Transverse colon (tissue), 4 donors: ENCODE measurements at regions not wholly inside any gene's neighbourhood (a gene's known extent, or its start where the extent isn't known, plus 50 kb on each side); places are given as distances from the start of the nearest gene placed in this dataset.

Source experiments
- DNase-seq: peaks from one replicate; pipeline ENCODE4 v3.0.0-alpha.2; 2019
- H3K27ac ChIP-seq, 4 donors: fragments of 200-600 bp; sonication (generic); 2 replicates each; pipeline ENCODE4 v1.5.1; 2016 to 2018; ENCODE audit warnings: inconsistent platforms in 4 of 4
- H3K27me3 ChIP-seq: fragments of 200-600 bp; sonication (generic); 2 replicates; pipeline ENCODE4 v1.5.1; 2017; ENCODE audit warnings: inconsistent platforms
- H3K36me3 ChIP-seq, 4 donors: fragments of 200-600 bp; sonication (generic); 2 replicates each; pipeline ENCODE4 v1.5.1; 2017 to 2019; ENCODE audit warnings: inconsistent platforms in 4 of 4
- H3K4me1 ChIP-seq, 4 donors: fragments of 200-600 bp; sonication (generic); 2 replicates each; pipeline ENCODE4 v1.5.1; 2017 to 2020; ENCODE audit warnings: inconsistent platforms in 4 of 4
- H3K4me3 ChIP-seq, 4 donors: fragments of 200-600 bp; sonication (generic); 1 replicate in 1 of 4; 2 replicates in 3 of 4; pipeline versions ENCODE4 v1.5.1 to v1.6.1; 2017 to 2019; ENCODE audit warnings: inconsistent platforms in 4 of 4
- H3K9me3 ChIP-seq, 2 donors: fragments of 200-600 bp; sonication (generic); 2 replicates each; pipeline ENCODE4 v1.5.1; 2017 to 2019; ENCODE audit warnings: inconsistent platforms in 2 of 2
- CTCF ChIP-seq, 5 experiments: fragments of 200-600 bp in 3 of 5; fragments of 450-650 bp in 2 of 5; sonication (generic) in 3 of 5; IDR thresholded peaks; 1 replicate in 2 of 5; 2 replicates in 3 of 5; pipeline ENCODE4 v1.5.1; 2016 to 2017; ENCODE audit warnings: antibody characterized with exemption in 5 of 5, inconsistent platforms in 3 of 5, mild to moderate bottlenecking in 2 of 5, moderate library complexity in 1 of 5
- EP300 ChIP-seq: sonication (generic); formaldehyde crosslinking; IDR thresholded peaks from one replicate; pipeline ENCODE4 v1.6.1; 2017; ENCODE audit warnings: antibody characterized with exemption, low read depth
- POLR2A ChIP-seq: fragments of 450-650 bp; IDR thresholded peaks from one replicate; pipeline ENCODE4 v1.6.1; 2016; ENCODE audit warnings: antibody characterized with exemption, mild to moderate bottlenecking, moderate library complexity
- POLR2AphosphoS5 ChIP-seq, 3 donors: sonication (generic); formaldehyde crosslinking; IDR thresholded peaks; one replicate each; pipeline ENCODE4 v1.6.1; 2016; ENCODE audit warnings: antibody characterized with exemption in 3 of 3
- WGBS, 2 donors: methylation state at CpG; one replicate each; pipeline ENCODE4 v1.1.5; 2018; ENCODE audit warnings: low coverage in 1 of 2; 5-methylcytosine and 5-hydroxymethylcytosine counted together
- in situ Hi-C, 4 donors: fragments of 200-750 bp; cut with MboI; loops; one replicate each; pipeline versions ENCODE4 v1.15.0 to v1.15.1; 2017; ENCODE audit warnings: low sequenced_read_pairs in 3 of 4, low pct_ligation_motif_present in 1 of 4, low pct_unique_long_range_greater_than_20kb in 1 of 4
- intact Hi-C: fragments of 100-400 bp; cut with DNase I; formaldehyde crosslinking; loops from one replicate; pipeline ENCODE4 v1.15.1; 2023; ENCODE audit warnings: low total_unique reads

DNA sequence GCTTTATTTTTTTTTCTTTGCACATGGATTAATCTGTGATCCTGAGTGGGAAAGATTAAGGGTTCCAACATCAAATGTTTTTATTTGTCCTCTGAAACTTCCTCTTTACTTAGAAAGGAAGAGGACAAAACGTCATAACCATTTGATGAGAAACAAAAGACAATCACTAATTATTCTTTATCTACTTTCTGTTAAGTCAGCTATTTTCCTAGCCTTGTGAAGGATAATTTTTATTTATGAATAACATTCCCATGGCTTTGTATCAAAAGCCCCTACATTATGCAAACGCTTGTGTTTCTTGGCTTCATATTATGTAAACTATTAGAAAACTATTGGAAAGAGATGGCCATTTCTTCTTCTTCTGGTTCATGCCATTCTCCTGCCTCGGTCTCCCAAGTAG, 677.6 kb downstream of the CDY2B start:
- DNase-seq = no peak
- no peak for TF ChIP-seq POLR2AphosphoS5 (IDR thresholded peaks at IDR 0.05)
- TF ChIP-seq EP300 = no peak
- no peak for TF ChIP-seq POLR2A
- TF ChIP-seq CTCF (IDR thresholded peaks at IDR 0.05) = no peak
- H3K4me1 ChIP-seq = no peaks in the 10 kb centered on the region
- intact Hi-C loops (no loop called here), in situ Hi-C loops (no loop called here)
- no peak overlapping the region for H3K4me3 ChIP-seq
- no peaks in the 10 kb centered on the region for H3K9me3 ChIP-seq
- 52% methylated on average over 2 of the region's 3 CpGs; no CpG with 5 or more reads in 1 of the 2 donors for WGBS, 2 donors
- H3K27ac ChIP-seq = no peak overlapping the region
- no peaks in the 10 kb centered on the region for H3K36me3 ChIP-seq
- no peaks in the 10 kb centered on the region for H3K27me3 ChIP-seq

GRCh38 chrY:17184299-17184698, 695.7 kb downstream of the CDY2B start:
- in situ Hi-C loops (no loop called here), intact Hi-C loops (no loop called here)
- no peaks in the 10 kb centered on the region for H3K27me3 ChIP-seq
- H3K9me3 ChIP-seq = no peaks in the 10 kb centered on the region
- H3K4me3 ChIP-seq = no peak overlapping the region
- H3K4me1 ChIP-seq = no peaks in the 10 kb centered on the region
- no peak overlapping the region for H3K27ac ChIP-seq
- no peaks in the 10 kb centered on the region for H3K36me3 ChIP-seq
- TF ChIP-seq EP300 = no peak
- TF ChIP-seq POLR2A = no peak
- TF ChIP-seq CTCF (IDR thresholded peaks at IDR 0.05) = no peak
- no peak for DNase-seq

DNA sequence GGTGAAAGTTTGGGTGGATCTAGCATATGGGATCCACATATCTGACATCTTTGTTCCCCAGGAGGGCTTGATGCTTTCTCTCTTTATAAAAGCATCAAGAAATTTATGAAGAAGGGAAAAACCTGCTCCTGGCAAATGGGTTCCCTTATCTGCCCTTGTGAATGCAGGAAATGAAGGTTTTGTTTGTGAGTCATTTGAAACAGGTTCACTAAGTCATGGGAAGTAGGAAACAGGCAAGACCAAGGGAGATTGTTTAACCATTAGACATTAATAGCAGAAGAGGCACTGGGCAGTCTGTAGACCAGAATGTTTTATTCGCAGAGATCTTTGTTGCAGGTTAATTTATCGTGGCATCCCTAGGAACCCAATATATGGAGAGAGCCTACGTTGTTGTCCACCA, 713.1 kb downstream of the CDY2B start:
- no peaks in the 10 kb centered on the region for H3K9me3 ChIP-seq
- no CpG with 5 or more reads among the region's 3 CpGs for WGBS, 2 donors

GRCh38 chrY:17122166-17122565, 757.9 kb downstream of the CDY2B start:
- TF ChIP-seq CTCF (IDR thresholded peaks at IDR 0.05) = no peak
- no peak for TF ChIP-seq POLR2AphosphoS5 (IDR thresholded peaks at IDR 0.05)
- TF ChIP-seq POLR2A = no peak
- TF ChIP-seq EP300 = no peak
- Histone ChIP-seq H3K36me3 (no peaks in the 10 kb centered on the region), H3K4me1 (no peaks in the 10 kb centered on the region), H3K9me3 (no peaks in the 10 kb centered on the region), H3K27ac (no peak overlapping the region), H3K4me3 (no peak overlapping the region), H3K27me3 (no peaks in the 10 kb centered on the region)
- in situ Hi-C loops = no loop called here
- intact Hi-C loops = no loop called here
- no CpG with 5 or more reads among the region's 2 CpGs for WGBS, 2 donors
- DNase-seq = no peak

More for the DNA sequence above, 713.1 kb downstream of the CDY2B start:
- intact Hi-C loops = no loop called here
- DNase-seq = no peak
- TF ChIP-seq POLR2A (no peak), CTCF (IDR thresholded peaks at IDR 0.05) (no peak), POLR2AphosphoS5 (IDR thresholded peaks at IDR 0.05) (no peak), EP300 (no peak)
- no peak overlapping the region for H3K27ac ChIP-seq
- no peaks in the 10 kb centered on the region for H3K27me3 ChIP-seq
- H3K36me3 ChIP-seq = no peaks in the 10 kb centered on the region
- in situ Hi-C loops = loop anchor here in 1 of 4 donors (25.0 kb wide), 1 partner anchor 230 kb away; no protein-coding TSS in a partner anchor
- H3K4me1 ChIP-seq = no peaks in the 10 kb centered on the region
- H3K4me3 ChIP-seq = no peak overlapping the region
